ENCODE measurements at regions not wholly inside any gene's neighbourhood (a gene's known extent, or its start where the extent isn't known, plus 50 kb on each side); places are given as distances from the start of the nearest gene placed in this dataset.
A peak's percentile ranks its signal among the peaks of the same experiment; 100 is the strongest.

GRCh38 chr6:91433660-91434534 lies 847.0 kb upstream of the MAP3K7 start:
- Mint-ChIP-seq H3K36me3 (ENCODE audit: unreplicated experiment) (no peaks in the 10 kb centered on the region), H3K27ac (ENCODE audit: unreplicated experiment) (no peak overlapping the region), H3K27me3 (ENCODE audit: unreplicated experiment) (peaks cover 2% of the 10 kb centered on the region), H3K4me3 (ENCODE audit: unreplicated experiment) (no peak overlapping the region), H3K9me3 (ENCODE audit: unreplicated experiment) (no peaks in the 10 kb centered on the region), H3K4me1 (ENCODE audit: low read depth, unreplicated experiment) (peaks cover 18% of the 10 kb centered on the region)
- TF ChIP-seq CTCF (IDR thresholded peaks at IDR 0.05; ENCODE audit: partially characterized antibody, unreplicated experiment) = no peak
- no peak for DNase-seq

- DNase-seq = no peak
- Mint-ChIP-seq H3K36me3 (ENCODE audit: unreplicated experiment) (no peaks in the 10 kb centered on the region), H3K4me1 (ENCODE audit: low read depth, unreplicated experiment) (peaks cover 3% of the 10 kb centered on the region), H3K27me3 (ENCODE audit: unreplicated experiment) (peaks cover 2% of the 10 kb centered on the region), H3K9me3 (ENCODE audit: unreplicated experiment) (no peaks in the 10 kb centered on the region), H3K27ac (ENCODE audit: unreplicated experiment) (no peak overlapping the region), H3K4me3 (ENCODE audit: unreplicated experiment) (no peak overlapping the region)
- peak; percentile 67 for TF ChIP-seq CTCF (IDR thresholded peaks at IDR 0.05; ENCODE audit: partially characterized antibody, unreplicated experiment)
Observed at GRCh38 chr6:91428953-91429560, 842.2 kb upstream of the MAP3K7 start.

GRCh38 chr6:91428296-91428695 lies 841.4 kb upstream of the MAP3K7 start:
- Mint-ChIP-seq H3K27ac (ENCODE audit: unreplicated experiment) (no peak overlapping the region), H3K36me3 (ENCODE audit: unreplicated experiment) (no peaks in the 10 kb centered on the region)
- no peak for DNase-seq

GRCh38 chr6:91420243-91420642 lies 833.4 kb upstream of the MAP3K7 start:
- Mint-ChIP-seq H3K9me3 (ENCODE audit: unreplicated experiment) (peaks cover 4% of the 10 kb centered on the region), H3K4me1 (ENCODE audit: low read depth, unreplicated experiment) (no peaks in the 10 kb centered on the region), H3K36me3 (ENCODE audit: unreplicated experiment) (peaks cover 12% of the 10 kb centered on the region), H3K27ac (ENCODE audit: unreplicated experiment) (no peak overlapping the region), H3K4me3 (ENCODE audit: unreplicated experiment) (no peak overlapping the region), H3K27me3 (ENCODE audit: unreplicated experiment) (peaks cover 2% of the 10 kb centered on the region)
- DNase-seq = no peak
- TF ChIP-seq CTCF (IDR thresholded peaks at IDR 0.05; ENCODE audit: partially characterized antibody, unreplicated experiment) = no peak

More at GRCh38 chr6:91428296-91428695, 841.4 kb upstream of the MAP3K7 start:
- Mint-ChIP-seq H3K27me3 (ENCODE audit: unreplicated experiment) (peaks cover 2% of the 10 kb centered on the region), H3K4me1 (ENCODE audit: low read depth, unreplicated experiment) (no peaks in the 10 kb centered on the region), H3K4me3 (ENCODE audit: unreplicated experiment) (no peak overlapping the region), H3K9me3 (ENCODE audit: unreplicated experiment) (no peaks in the 10 kb centered on the region)
- TF ChIP-seq CTCF (IDR thresholded peaks at IDR 0.05; ENCODE audit: partially characterized antibody, unreplicated experiment) = no peak

All from glutamatergic neuron (in vitro differentiated cells).